C4-2B (cell line): ENCODE measurements at regions not wholly inside any gene's neighbourhood (a gene's known extent, or its start where the extent isn't known, plus 50 kb on each side); places are given as distances from the start of the nearest gene placed in this dataset.

Source experiments
- CTCF ChIP-seq: fragments of 450-650 bp; conservative IDR thresholded peaks from 2 replicates; pipeline ENCODE4 v1.5.1; 2017; ENCODE audit warnings: mild to moderate bottlenecking
- ZFX ChIP-seq: fragments of 450-650 bp; IDR thresholded peaks from 2 replicates; pipeline ENCODE4 v1.6.1; 2017

GRCh38 chr11:92796744-92797143 lies 172.7 kb upstream of the MTNR1B start:
- TF ChIP-seq CTCF (no peak), ZFX (no peak)
